HG02973 (cell line): ENCODE measurements at regions not wholly inside any gene's neighbourhood (a gene's known extent, or its start where the extent isn't known, plus 50 kb on each side); places are given as distances from the start of the nearest gene placed in this dataset.
"Not testable (repeated sequence)": the region's sequence is repeated elsewhere in the genome, so short reads cannot be mapped to it uniquely, and the experiment has no call there.

Experiments used
- ATAC-seq: cut with Tn5 transposase; IDR thresholded peaks from one replicate; pipeline ENCODE4 v1.9.1; 2021; ENCODE audit warnings: moderate library complexity; ENCODE audit not compliant: unreplicated experiment

DNA sequence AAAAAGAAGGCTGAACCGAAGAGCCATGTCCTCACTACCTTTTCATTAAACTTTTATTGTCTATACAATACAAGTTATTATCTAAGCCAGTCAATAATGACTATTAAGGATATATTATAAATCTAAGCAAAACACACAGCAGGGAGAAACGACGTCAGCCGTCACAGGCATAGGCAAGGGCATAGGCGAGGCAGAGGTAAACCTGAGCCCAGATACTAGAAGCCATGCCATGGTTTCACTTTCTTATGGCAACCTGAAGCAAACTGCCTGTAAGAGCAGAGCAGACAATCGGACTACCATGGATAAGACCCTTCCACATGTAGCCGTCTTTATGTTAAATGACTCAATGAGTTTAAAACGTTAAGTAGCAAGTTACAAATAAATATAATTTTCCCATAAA lies 238.5 kb upstream of the ZNF521 start:
- ATAC-seq: no peak

DNA sequence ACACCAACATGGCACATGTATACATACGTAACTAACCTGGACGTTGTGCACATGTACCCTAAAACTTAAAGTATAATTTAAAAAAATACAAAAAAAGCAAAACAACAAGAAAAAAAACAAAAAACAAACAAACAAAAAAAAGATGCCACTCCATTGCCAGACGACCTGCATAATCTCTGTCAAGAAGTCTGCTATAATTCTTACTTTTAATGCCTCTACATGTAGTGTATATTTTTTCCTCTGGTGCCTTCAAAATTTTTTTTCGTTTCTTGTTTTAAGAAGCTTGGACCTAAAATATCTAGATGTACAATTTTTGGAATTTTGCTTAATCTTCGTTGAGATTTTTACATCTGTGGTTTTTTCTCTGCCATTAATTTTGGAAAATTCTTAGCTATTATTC lies 235.6 kb upstream of the ZNF521 start:
- ATAC-seq: no peak

DNA sequence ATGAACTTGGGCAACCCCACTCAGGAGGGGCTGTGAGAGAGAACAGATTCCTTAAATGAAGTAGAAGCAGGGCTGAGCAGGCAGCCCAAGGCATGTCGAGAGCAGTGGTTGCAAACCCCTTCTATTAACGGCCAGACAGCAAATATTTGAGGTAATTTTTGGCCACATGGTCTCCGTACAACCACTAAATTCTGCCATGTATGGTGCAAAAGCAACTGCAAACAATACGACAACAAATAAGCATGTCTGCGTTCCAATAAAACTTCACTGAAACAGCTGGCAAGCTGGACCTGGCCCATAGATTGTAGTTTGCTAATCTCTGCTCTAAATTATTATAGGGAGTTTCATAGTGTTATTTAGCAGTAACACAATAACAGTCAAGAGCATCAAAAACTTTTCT lies 217.0 kb upstream of the ZNF521 start:
- ATAC-seq: no peak

DNA sequence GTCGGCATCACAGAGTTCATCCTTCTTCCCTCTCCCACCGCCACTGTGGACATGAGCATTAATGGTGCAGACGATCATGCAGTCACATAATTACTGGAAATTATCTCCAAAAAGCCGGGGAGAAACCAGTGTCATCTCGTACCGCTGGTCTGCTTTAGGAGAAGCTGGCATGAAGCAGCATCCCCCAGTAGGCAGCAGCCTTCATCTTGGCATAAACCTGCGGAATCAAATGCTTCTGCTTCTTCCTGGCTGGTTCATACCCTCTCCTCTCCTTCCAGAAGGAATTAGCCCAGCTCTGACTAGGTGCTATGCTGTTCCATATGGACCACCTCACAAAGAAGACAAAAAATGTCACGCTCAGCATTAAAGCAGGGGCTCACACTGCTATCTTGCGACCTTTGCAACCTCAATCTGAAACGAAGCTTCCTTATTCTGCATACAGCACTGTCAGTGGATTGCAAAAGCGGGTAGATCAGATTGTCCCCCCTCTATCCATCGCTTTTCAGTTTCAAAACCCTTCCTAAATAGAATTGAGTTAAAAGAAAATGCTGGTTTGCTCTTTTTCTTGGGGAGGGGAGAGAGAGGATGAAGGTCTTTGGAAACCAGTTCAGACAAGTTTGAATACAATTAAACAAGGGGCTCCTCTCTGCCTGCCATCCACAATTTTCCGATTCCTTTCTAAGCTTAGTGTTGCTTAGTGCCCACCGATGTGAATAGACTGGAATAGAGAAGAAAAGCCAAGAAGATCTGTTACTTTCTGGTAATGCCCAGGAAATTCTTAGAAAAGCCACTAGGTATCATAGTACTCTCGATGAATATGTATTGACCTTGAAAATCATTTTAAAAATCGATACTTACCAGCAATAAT lies 212.1 kb upstream of the ZNF521 start:
- no peak for ATAC-seq

DNA sequence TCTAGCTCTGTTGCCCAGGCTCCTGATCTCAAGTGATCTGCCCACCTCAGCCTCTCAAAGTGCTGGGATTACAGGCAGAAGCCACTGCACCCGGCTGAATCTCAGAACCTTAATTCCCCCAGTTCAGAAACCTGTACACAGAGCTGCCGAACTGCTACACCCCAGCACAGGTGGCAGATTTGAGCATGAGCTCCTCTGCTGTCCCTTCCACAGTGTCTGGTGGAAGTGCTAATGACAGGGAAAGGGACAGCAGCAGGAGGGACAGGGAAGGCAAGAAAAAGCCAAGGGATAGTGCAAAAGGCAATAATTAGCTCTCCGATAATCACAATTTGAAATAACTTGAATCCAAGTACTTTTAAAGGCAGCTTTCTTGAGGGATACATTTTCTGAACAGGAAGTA lies 211.4 kb upstream of the ZNF521 start:
- ATAC-seq: no peak

DNA sequence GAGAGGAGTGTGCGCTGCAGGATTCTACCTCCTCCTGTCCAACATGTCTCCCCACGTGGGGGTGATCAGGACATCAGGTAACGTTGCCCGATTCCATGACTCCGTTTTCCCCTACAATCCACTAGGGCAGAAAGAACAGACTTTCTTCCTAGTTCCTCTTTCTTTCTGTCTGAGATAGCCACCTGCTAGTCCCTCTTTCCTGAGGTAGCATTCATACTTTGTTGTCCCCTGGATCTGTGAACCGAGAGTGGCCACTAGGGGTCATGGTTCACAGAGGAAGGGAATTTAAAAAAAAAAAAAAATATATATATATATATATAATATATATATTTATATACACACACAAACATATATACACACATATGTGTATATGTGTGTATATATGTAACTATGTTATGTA lies 210.0 kb upstream of the ZNF521 start:
- no peak for ATAC-seq

DNA sequence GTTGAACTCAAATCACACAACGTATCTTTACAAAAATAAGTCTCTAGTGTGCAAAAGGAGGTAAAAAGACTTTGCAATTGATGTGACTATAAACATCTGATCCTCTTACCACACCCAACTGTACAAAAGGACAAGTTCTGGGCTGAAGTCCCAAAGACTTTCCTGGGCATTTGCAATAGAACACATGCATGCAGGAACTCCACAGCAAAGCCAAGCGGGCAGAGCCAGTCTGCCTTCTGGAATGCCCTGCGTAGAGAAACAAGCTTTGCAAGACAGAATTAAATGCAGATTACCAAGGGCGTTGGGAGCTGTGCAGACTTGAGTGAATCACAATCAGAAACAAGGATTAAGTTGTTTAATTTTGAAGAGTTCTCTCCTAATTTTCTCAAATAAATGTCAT lies 208.4 kb upstream of the ZNF521 start:
- ATAC-seq: no peak

DNA sequence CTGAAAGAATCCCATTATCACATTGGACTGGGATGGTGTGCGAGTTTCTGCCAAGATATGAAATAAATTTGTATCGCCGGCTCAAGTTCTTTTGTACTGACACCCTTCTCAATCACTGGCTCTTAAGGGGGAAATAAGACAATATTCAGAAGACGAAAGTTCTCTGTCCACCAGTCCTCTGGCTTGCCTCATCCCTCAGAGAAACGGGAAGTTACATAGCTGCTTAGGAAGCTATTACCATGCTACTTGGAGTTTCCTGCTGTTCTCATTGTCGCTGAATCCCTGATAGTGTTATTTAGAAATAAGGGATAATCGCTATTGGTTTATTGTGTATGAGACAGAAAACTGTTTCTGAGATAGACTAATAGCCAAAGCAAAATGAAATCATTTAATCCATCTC lies 205.0 kb upstream of the ZNF521 start:
- ATAC-seq: no peak

DNA sequence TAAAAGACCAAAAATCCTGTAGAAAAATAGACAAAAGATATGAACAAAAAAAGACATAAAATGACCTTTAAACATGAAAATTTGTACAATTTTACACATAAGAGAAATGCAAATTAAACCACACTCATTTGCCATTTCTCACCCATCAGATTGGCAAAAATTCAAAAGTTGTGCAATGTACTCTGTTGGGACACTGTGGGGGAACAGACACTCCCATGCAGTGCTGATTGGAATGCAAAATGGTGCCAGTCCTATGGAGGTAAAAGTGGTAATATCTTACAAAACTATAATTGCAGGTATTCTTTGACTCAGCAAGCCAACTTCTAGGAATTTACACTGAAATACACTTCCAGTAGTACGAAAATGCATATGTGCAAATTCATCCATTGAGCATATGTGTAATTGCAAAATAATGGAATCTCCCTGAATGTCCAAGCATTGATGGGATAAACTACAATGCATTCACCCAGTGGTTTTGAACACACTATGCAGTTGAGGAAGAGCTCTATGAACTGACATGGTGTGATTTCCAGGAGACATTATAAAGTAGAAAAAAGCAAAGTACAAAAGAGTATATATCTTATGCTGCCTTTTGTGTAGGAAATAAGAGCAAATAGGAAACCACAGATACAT lies 201.8 kb upstream of the ZNF521 start:
- no peak for ATAC-seq

DNA sequence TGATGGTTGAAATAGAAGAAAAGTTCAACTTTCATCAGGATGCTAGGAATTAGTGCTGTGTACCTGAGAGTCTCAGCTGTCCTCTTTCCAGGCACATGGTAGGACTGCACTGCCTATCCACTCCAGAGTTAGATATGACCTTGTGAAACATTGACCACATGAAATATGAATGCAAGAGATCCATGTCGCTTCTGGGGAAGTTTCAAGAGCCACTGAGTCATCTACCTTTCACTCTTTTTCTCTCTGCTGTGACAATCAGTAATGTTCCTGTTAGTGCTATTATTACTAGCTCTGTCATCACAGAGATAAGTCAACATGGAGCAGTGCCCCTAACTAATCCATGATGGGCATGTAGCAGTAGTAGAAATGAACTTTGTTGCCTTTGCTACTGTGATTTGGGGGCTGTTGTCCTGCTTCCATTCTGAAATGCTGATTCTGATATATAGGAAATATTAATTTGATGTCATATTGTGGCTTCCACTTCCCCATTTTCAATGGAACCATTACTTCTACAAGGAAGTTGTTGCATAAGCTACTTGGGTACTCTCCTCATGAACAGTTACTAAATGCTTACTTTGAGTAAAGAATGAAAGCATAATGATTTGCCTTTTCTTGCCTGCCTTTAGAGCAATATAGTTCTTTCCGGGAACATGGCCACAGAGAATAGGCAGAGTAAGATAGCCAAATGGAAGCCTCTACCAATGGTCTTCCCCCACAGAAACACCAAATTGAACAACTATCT lies 192.8 kb upstream of the ZNF521 start:
- no peak for ATAC-seq

DNA sequence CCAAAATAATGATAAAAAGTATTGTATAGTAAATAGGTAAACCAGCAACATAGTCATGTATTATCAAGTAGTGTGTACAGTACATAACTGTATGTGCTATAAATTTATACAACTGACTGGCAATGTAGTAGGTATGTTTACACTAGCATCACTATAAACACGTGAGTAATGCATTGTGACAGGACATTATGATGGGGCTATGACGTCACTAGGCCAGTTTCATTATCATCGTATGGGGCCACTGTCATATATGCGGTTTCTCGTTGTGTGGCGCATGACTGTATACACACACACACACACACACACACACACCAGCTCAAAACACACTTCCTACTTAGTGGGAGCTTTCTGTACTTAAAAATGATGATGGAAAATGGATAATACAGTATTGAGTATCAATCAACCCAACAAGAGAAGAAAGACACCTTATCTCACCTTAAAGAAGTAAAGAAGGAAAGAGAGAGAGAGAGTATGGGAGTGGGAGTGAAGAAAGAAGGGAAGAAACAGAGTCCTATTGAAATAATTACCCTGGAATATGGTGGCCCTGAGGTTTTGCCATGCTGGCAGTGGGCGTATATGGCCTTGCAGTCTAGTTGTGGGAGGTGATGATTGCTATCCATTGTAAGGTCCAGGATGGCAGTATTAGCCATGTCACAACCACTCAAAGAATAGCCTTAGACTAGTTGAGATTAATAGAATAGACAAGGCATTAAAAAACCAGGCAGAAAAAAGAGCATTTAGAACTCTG lies 186.4 kb upstream of the ZNF521 start:
- no peak for ATAC-seq

DNA sequence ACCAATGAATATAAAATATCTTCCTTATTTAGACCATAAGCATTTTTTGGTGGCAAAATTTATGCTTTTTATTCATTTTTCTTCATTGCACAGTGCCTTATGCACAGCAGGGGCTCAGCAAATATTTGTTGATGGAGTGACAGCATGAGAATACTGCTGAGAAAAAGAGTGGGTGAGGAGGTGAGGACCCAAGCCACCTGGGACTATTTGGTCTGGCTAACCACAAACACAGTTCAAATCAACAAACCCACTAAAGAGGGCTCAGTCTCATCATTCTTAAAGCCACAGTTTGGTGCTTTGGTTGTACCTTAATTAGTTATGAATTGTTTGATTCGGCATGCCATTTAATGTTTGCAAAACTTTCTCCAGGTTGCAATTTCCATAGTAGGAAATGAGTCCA lies 183.5 kb upstream of the ZNF521 start:
- ATAC-seq: no peak

DNA sequence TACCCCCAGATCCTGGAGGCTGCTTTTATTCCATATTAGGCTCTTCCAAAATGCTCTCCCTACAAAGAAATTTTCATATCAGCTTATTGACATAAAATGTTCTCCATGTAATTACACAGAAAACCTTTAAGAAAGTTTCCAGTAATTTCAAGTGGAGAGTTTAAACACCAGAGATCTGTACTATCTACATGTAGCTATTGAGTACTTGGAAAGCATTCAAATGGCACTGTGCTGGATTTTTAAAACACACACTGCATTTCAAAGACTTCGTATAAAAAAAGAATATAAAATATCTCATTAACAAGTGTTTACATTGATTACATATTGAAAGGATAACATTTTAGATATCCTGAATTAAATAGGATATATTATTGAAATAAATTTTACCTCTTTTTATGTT lies 182.4 kb upstream of the ZNF521 start:
- no peak for ATAC-seq

DNA sequence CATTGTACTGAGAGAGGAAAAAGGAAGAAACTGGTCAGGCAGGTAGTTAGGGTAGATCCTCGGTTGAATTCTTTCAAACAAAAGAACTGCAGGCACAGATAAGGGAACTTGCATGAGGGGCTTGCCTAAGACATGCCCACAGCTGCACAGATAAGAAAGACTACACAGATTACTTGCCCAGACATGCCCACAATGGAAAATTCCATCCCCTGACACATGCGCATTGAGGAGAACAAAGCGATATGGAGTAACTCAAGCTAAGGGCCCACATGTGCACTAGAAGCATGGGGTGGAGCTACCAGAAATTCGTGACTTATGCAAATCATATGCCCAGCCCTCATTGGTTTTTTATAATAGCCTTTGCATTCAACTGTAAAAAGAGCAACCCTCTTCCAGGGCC lies 181.3 kb upstream of the ZNF521 start:
- ATAC-seq: no peak

DNA sequence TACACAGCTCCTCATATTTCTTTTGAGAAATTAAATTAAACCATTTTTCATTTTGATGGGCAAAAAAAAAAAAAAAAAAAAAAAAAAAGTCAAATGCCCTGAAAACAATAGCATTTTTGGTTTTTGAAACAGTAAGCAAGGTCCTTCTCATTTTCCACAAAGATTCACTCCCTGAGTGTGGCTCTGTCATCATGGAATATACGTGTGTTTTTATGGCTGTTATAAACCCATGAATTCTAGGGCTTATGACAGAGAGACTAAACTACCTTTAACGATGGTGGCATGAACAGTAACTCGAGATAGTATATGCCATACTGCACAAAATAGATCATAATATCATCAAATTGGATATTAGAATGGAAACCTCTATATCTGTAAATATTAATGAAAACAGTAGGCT lies 179.2 kb upstream of the ZNF521 start:
- ATAC-seq: no peak

DNA sequence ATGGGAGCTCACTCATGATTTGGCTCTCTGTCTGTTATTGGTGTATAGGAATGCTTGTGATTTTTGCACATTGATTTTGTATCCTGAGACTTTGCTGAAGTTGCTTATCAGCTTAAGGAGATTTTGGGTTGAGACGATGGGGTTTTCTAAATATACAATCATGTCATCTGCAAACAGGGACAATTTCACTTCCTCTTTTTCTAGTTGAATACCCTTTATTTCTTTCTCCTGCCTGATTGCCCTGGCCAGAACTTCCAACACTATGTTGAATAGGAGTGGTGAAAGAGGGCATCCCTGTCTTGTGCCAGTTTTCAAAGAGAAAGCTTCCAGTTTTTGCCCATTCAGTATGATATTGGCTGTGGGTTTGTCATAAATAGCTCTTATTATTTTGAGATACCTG lies 173.8 kb upstream of the ZNF521 start:
- ATAC-seq: not testable (repeated sequence)

DNA sequence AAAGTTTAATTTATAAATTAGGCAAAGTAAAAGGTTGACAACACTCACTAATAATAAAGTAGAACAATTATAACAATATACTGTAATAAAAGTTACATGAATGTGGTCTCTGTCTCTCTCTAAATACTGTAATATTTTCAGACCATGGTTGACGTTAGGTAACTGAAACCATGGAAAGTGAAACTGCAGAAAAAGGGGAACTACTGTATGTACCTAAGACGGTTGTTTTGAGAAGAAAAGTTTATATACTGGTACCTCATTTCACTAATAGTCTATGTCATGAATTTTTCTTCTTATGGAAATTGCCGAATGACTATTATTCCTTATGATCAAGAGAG lies 166.7 kb upstream of the ZNF521 start:
- ATAC-seq: peak; percentile 96

DNA sequence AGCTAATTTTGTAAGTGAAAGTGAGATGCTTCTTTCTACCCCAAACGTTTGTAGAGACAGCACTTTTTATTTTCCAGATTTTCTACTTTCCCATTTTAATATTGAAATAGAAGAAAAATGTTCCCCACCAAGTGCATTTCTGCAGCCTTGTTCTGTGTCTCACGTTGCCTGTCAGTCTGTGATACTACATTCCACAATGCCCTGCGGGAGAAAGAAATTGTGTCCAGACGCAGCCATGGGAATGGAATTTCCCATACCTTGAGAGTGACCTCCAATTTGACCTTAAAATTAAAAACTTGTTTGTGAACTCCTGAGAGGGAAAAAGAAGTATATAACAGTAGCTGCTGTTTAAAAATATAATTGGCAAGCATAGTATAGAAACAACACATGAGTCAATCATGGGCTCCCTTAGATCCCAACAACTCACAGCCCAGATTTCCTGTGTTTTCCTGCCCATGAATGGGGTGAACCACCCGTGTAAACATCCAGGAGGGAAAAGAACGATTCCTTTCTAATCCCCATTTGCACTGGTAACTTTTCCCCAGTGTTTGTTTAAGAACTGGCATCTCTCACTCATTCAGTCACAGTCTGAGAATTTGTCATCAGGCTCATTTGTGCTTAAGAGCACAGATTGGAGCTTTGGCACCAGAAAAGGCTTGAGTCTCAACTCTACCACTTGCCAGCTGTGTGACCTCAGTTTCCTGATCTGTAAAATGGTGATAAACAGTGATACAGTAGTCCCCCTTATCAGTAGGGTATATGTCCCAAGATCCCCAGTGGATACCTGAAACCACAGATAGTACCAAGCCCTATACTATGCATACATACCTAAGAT lies 166.1 kb upstream of the ZNF521 start:
- peak; percentile 17 for ATAC-seq

DNA sequence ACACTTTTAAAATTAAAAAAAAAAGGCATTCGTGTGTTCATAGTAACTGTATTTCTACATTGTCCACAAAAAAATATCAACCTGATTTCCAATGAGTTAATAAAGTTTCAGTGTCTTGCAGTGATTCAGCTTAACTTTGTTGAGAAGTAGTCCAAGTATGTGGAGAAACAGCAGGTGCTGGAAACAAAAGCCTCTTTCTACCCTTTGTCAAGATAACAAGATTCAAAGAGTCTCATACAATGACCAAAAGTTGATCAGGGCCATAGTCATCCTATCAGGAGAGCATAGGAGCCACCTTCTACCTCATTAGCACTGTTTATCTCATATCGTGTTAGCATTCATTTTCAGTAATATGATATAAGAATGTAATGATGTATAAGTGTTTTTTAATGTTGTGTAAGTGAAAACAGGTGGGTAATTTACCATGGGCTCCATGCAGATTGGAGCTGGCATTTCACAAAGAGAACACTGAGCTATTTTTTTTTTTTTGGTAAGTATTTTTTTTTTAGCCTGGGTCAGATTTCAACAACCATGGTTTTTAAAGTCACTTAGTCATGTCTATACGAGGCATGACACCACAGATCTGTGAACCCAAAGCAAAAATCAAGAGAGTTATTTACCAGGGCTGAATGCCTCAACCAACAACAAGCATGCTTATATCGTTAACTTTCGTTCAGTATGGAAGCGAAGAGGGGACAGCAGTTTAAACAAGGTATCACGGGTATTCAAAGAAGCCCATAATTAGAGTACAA lies 165.0 kb upstream of the ZNF521 start:
- no peak for ATAC-seq

DNA sequence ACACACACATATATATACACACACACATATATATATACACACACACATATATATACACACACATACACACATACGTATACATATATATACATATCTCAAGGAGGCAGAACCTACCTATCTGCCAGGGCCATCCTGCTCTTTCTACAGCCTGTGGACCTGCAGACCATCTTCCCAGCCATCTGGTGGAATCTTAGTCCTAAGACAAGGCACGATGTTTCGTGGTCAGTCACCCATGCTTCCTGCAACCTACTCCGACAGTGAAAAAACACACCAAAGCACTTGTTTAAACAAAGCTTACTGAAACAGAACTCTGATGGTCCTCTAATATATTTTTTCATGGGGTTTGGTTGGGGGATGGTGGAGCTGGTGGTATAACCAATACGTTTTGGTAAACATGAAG lies 164.2 kb upstream of the ZNF521 start:
- ATAC-seq: no peak
